Muscle layer of colon (tissue), 2 donors: ENCODE measurements at regions not wholly inside any gene's neighbourhood (a gene's known extent, or its start where the extent isn't known, plus 50 kb on each side); places are given as distances from the start of the nearest gene placed in this dataset.

Experiments
- H3K27ac ChIP-seq: one replicate; pipeline ENCODE4 v1.7.0; 2013; ENCODE audit warnings: low read depth, mild to moderate bottlenecking, low read length, moderate library complexity
- H3K27me3 ChIP-seq, 2 donors: one replicate each; pipeline ENCODE4 v1.7.0; 2013; ENCODE audit warnings: low read length in 2 of 2, mild to moderate bottlenecking in 2 of 2; ENCODE audit not compliant: insufficient read depth in 2 of 2, control insufficient read depth in 1 of 2
- H3K36me3 ChIP-seq: one replicate; pipeline ENCODE4 v1.7.0; 2013; ENCODE audit warnings: mild to moderate bottlenecking, low read length; ENCODE audit not compliant: insufficient read depth
- H3K4me1 ChIP-seq: one replicate; pipeline ENCODE4 v1.7.0; 2013; ENCODE audit warnings: mild to moderate bottlenecking, low read length; ENCODE audit not compliant: insufficient read depth
- H3K4me3 ChIP-seq, 2 donors: one replicate each; pipeline ENCODE4 v1.7.0; 2013; ENCODE audit warnings: low read length in 2 of 2, low read depth in 1 of 2, mild to moderate bottlenecking in 1 of 2, moderate library complexity in 1 of 2
- H3K9ac ChIP-seq: one replicate; pipeline ENCODE4 v1.7.0; 2013; ENCODE audit warnings: low read length
- H3K9me3 ChIP-seq: one replicate; pipeline ENCODE4 v1.7.0; 2013; ENCODE audit warnings: mild to moderate bottlenecking, low read length
- donor health status: abdominal sarcoma.
- donor health status: Adenocarcinoma of cecum.

- H3K36me3 ChIP-seq = no peaks in the 10 kb centered on the region
- H3K4me1 ChIP-seq = peaks cover 20% of the 10 kb centered on the region
- H3K27ac ChIP-seq = no peak overlapping the region
- no peak overlapping the region for H3K4me3 ChIP-seq
- no peaks in the 10 kb centered on the region for H3K9me3 ChIP-seq
- H3K27me3 ChIP-seq = peaks cover 6 to 25% of the 10 kb centered on the region in 2 donors
- H3K9ac ChIP-seq = no peak overlapping the region
Measured at GRCh38 chr6:44561832-44562665, 174.5 kb downstream of the CDC5L start.

DNA sequence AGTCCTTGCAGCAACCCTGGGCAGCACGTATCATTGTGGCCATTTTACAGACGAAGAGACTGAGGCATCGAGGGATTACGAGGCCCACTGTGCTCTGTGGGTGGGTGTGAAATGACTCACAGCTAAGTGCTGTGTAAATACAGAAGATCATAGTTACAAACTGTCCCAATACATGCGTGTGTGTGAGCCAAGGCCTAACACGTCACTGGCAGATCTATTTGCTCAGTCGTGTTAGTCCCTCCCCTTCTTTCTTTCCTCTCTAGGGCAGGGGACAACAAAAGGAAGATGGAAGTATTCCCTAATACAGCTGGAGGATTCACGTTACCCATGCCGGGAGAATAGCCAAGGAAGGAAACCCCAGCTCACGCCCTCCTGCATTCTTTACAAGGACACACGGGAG, 175.9 kb downstream of the CDC5L start:
- Histone ChIP-seq H3K4me1 (peaks cover 20% of the 10 kb centered on the region), H3K9me3 (no peaks in the 10 kb centered on the region), H3K27ac (no peak overlapping the region), H3K4me3 (no peak overlapping the region), H3K27me3 (peaks cover 6 to 25% of the 10 kb centered on the region in 2 donors), H3K36me3 (no peaks in the 10 kb centered on the region), H3K9ac (no peak overlapping the region)

DNA sequence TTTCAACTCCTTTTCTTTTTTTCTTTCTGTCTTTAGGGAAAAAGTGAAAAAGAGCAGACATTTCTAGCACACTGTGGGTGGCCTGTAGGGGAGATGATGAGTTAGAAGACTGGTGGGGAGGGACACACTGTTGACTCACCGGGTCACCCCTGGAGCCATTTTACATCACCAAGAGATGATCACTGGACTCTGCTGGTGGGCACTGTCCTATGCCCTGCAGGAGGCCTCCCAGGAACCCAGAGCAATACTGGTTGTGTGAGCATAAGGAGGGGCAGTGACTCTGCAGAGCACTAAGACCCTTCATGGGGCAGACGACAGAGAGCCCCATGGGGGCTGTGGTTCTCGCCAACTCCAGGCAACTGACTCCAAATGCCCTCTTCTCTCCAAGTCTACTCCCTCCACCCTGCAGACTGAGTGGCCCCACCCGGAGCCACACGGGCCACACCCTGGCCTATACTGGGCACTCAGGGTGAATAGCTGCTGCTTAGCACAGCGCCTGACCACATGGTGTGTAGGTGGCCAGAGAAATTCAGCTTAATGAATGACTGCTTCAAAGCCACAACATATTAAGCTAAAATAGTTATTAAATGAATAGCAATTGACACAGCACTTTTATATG, 177.5 kb downstream of the CDC5L start:
- Histone ChIP-seq H3K4me3 (no peak overlapping the region), H3K9me3 (no peaks in the 10 kb centered on the region), H3K9ac (no peak overlapping the region), H3K4me1 (peaks cover 10% of the 10 kb centered on the region), H3K36me3 (no peaks in the 10 kb centered on the region), H3K27me3 (peaks cover 6 to 14% of the 10 kb centered on the region in 2 donors), H3K27ac (no peak overlapping the region)

DNA sequence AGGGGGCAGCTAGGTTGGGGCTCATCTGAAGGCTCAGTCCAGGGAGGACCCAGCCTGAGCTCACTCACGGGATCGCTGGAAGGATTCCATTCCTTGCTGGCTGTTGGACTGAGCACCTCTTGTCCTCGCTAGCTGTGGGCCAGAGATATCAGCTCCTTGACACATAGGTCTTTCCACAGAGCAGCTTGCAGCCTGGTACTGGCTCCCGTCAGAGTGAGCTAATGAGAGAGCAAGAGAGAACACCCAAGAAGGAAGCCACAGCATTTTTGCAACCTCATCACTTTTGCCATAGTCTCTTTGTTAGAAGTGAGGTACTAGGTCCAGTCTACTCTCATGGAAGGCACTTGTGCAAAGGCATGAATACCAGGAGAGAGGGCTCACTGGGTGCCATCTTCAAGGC, 179.9 kb downstream of the CDC5L start:
- no peaks in the 10 kb centered on the region for H3K27me3 ChIP-seq
- no peaks in the 10 kb centered on the region for H3K9me3 ChIP-seq
- no peak overlapping the region for H3K9ac ChIP-seq
- H3K36me3 ChIP-seq = no peaks in the 10 kb centered on the region
- peaks cover 5% of the 10 kb centered on the region for H3K4me1 ChIP-seq
- H3K27ac ChIP-seq = no peak overlapping the region
- no peak overlapping the region for H3K4me3 ChIP-seq

DNA sequence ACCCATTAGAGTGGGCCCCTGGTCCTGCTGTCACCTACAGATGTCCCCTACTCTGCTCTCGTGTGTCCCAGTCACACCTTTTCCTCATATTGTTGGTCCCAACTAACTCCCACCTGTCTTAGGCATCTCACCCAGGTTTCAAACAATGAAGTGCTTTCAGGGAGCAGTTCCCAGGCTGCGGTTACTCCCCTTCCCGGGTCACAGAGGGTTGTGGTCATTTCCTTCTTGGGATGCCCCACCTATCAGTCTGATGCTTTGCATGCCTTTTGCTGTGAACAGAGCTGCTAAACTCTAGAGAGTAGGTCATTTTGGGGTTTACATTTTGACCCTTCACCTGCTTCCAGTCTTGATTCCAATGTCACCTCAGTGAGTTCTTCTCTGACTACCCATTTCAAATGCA, 181.6 kb downstream of the CDC5L start:
- Histone ChIP-seq H3K27ac (no peak overlapping the region), H3K27me3 (no peaks in the 10 kb centered on the region), H3K4me1 (peaks cover 5% of the 10 kb centered on the region), H3K9me3 (no peaks in the 10 kb centered on the region), H3K36me3 (no peaks in the 10 kb centered on the region), H3K9ac (no peak overlapping the region), H3K4me3 (no peak overlapping the region)

- Histone ChIP-seq H3K4me1 (peaks cover 5% of the 10 kb centered on the region), H3K9me3 (no peaks in the 10 kb centered on the region), H3K36me3 (no peaks in the 10 kb centered on the region), H3K27me3 (no peaks in the 10 kb centered on the region), H3K4me3 (no peak overlapping the region), H3K27ac (no peak overlapping the region), H3K9ac (no peak overlapping the region)
Measured at GRCh38 chr6:44569931-44570385, 182.5 kb downstream of the CDC5L start.

DNA sequence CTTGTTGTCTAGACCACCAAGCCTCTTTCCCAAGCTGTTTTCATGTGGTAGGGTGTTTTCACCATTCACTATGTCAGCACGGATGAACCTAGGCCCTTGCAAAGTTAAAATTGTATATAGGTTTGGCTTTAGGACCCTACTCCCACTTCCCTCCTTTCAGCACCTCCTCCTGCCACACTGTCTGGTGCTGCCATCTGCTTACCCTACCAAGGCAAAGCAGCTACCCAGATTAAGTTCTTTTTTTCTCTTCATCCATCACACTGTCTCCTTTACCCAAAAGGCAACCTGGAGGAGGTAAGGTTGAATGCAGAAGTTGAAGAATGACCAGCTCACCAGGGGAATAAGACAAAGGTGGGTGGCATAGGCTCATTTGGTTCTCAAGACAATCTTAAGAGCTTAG, 184.0 kb downstream of the CDC5L start:
- H3K4me3 ChIP-seq = no peak overlapping the region

GRCh38 chr6:44572346-44572745, 184.8 kb downstream of the CDC5L start:
- H3K4me3 ChIP-seq = no peak overlapping the region
- H3K4me1 ChIP-seq = peaks cover 14% of the 10 kb centered on the region
- no peak overlapping the region for H3K9ac ChIP-seq
- H3K36me3 ChIP-seq = no peaks in the 10 kb centered on the region
- H3K27me3 ChIP-seq = no peaks in the 10 kb centered on the region
- H3K9me3 ChIP-seq = no peaks in the 10 kb centered on the region
- no peak overlapping the region for H3K27ac ChIP-seq

More for the DNA sequence above, 184.0 kb downstream of the CDC5L start:
- no peak overlapping the region for H3K27ac ChIP-seq
- no peaks in the 10 kb centered on the region for H3K9me3 ChIP-seq
- no peaks in the 10 kb centered on the region for H3K27me3 ChIP-seq
- H3K4me1 ChIP-seq = peaks cover 12% of the 10 kb centered on the region
- no peak overlapping the region for H3K9ac ChIP-seq
- no peaks in the 10 kb centered on the region for H3K36me3 ChIP-seq

- Histone ChIP-seq H3K9me3 (no peaks in the 10 kb centered on the region), H3K9ac (no peak overlapping the region), H3K27me3 (no peaks in the 10 kb centered on the region), H3K4me3 (no peak overlapping the region), H3K27ac (no peak overlapping the region), H3K36me3 (no peaks in the 10 kb centered on the region), H3K4me1 (peaks cover 10% of the 10 kb centered on the region)
Measured at GRCh38 chr6:44575644-44576043, 188.1 kb downstream of the CDC5L start.

- Histone ChIP-seq H3K9ac (no peak overlapping the region), H3K27ac (no peak overlapping the region), H3K27me3 (no peaks in the 10 kb centered on the region), H3K36me3 (no peaks in the 10 kb centered on the region), H3K9me3 (no peaks in the 10 kb centered on the region), H3K4me1 (peaks cover 10% of the 10 kb centered on the region), H3K4me3 (no peak overlapping the region)
Measured at GRCh38 chr6:44576132-44576631, 188.7 kb downstream of the CDC5L start.

DNA sequence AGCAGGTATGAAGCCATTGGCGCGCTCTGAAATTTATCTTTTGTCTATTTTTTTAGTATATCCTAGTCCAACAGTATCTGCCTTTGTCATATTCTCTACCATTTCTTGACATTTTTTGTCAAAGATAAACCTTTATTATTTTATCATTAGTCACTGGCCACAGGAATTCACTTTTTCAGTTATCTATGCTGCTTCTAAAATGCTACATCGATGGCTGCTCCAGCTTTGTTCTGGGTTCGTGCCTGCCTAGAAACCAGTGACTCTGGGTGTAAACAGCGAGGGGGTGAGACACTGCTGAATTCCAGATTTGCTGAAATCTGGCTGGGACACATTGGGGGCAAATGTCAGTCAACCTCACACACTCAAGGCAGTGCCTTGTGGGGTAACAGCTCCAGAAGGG, 193.4 kb downstream of the CDC5L start:
- Histone ChIP-seq H3K27ac (no peak overlapping the region), H3K9ac (no peak overlapping the region), H3K4me3 (no peak overlapping the region), H3K4me1 (peaks cover 8% of the 10 kb centered on the region), H3K9me3 (no peaks in the 10 kb centered on the region), H3K36me3 (no peaks in the 10 kb centered on the region), H3K27me3 (no peaks in the 10 kb centered on the region)
